Kidney epithelial cell (primary cell): ENCODE measurements at regions not wholly inside any gene's neighbourhood (a gene's known extent, or its start where the extent isn't known, plus 50 kb on each side); places are given as distances from the start of the nearest gene placed in this dataset.

ENCODE experiments used
- DNase-seq: peaks from one replicate; pipeline ENCODE4 v3.0.0-alpha.2; 2010; ENCODE audit warnings: low read depth
- H3K27me3 ChIP-seq: 2 replicates; pipeline ENCODE4 v1.6.0; 2011; ENCODE audit warnings: low read length; ENCODE audit not compliant: control insufficient read depth, insufficient read depth
- H3K36me3 ChIP-seq: 2 replicates; pipeline ENCODE4 v1.5.1; 2011; ENCODE audit warnings: low read length; ENCODE audit not compliant: control insufficient read depth, insufficient read depth
- H3K4me3 ChIP-seq: 2 replicates; pipeline ENCODE4 v1.5.1; 2011; ENCODE audit warnings: low read depth, mild to moderate bottlenecking, control low read depth, low read length
- TF ChIP-seq, protein P1 (sequence below): IDR thresholded peaks from 2 replicates; pipeline ENCODE4 v1.5.1; 2011; ENCODE audit warnings: mild to moderate bottlenecking, moderate library complexity, low read length, control low read depth, inconsistent platforms; ENCODE audit not compliant: insufficient read depth, poor library complexity, severe bottlenecking

- no peak overlapping the region for H3K4me3 ChIP-seq
- no peaks in the 10 kb centered on the region for H3K36me3 ChIP-seq
- peaks cover 4% of the 10 kb centered on the region for H3K27me3 ChIP-seq
- DNase-seq: no peak
- TF ChIP-seq, protein P1, sequence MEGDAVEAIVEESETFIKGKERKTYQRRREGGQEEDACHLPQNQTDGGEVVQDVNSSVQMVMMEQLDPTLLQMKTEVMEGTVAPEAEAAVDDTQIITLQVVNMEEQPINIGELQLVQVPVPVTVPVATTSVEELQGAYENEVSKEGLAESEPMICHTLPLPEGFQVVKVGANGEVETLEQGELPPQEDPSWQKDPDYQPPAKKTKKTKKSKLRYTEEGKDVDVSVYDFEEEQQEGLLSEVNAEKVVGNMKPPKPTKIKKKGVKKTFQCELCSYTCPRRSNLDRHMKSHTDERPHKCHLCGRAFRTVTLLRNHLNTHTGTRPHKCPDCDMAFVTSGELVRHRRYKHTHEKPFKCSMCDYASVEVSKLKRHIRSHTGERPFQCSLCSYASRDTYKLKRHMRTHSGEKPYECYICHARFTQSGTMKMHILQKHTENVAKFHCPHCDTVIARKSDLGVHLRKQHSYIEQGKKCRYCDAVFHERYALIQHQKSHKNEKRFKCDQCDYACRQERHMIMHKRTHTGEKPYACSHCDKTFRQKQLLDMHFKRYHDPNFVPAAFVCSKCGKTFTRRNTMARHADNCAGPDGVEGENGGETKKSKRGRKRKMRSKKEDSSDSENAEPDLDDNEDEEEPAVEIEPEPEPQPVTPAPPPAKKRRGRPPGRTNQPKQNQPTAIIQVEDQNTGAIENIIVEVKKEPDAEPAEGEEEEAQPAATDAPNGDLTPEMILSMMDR: no peak
Observed at GRCh38 chr4:84420608-84421007, 78.5 kb downstream of the NKX6-1 start.

GRCh38 chr4:84419201-84419600, 79.9 kb downstream of the NKX6-1 start:
- Histone ChIP-seq H3K27me3 (peaks cover 4% of the 10 kb centered on the region), H3K4me3 (no peak overlapping the region), H3K36me3 (no peaks in the 10 kb centered on the region)
- TF ChIP-seq, protein P1: no peak
- DNase-seq: no peak

GRCh38 chr4:84417997-84418709, 80.9 kb downstream of the NKX6-1 start:
- DNase-seq: no peak
- Histone ChIP-seq H3K36me3 (no peaks in the 10 kb centered on the region), H3K4me3 (no peak overlapping the region), H3K27me3 (peaks cover 4% of the 10 kb centered on the region)
- TF ChIP-seq, protein P1: no peak

DNA sequence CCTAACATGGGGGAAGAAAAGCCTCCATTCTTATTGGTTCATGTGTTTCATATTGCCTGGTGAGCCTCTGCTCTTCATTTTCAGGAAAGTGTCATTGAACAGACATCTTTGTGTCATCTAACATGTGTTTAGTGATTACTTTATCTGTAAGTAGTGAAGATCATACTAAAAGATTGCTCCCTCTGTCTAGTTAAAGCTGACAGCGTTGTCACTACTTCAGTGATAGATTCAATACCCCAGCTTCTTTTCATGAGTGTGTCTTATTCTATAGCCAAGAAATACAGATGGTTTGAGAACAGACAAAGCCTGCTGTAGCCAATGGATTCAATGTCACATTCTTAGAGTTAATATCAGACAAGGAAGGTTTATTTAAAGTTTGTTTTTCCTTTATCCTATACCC, 85.1 kb downstream of the NKX6-1 start:
- H3K27me3 ChIP-seq: no peaks in the 10 kb centered on the region
- H3K36me3 ChIP-seq: no peaks in the 10 kb centered on the region
- H3K4me3 ChIP-seq: no peak overlapping the region
- TF ChIP-seq, protein P1: no peak
- DNase-seq: no peak

DNA sequence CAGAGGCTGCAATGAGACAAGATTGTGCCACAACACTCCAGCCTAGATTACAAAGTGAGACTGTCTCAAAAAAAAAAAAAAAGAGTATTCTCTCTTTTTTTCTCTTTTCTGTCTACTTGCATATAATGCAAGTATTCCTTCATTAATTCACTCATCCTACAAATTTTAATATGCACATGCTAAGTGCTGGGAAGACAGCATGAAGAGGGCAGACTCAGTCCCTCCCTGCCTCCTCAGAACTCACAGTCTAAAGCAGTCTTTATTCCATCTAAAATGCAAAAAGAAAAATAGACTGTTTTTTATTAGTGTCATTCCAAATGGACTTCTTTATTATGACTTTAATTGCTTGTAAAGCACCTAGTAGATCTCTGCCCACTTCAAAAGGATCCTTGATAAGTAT, 85.6 kb downstream of the NKX6-1 start:
- H3K4me3 ChIP-seq: no peak overlapping the region
- DNase-seq: no peak
- H3K36me3 ChIP-seq: no peaks in the 10 kb centered on the region
- no peaks in the 10 kb centered on the region for H3K27me3 ChIP-seq
- TF ChIP-seq, protein P1: no peak

- H3K27me3 ChIP-seq: no peaks in the 10 kb centered on the region
- H3K4me3 ChIP-seq: no peak overlapping the region
- no peaks in the 10 kb centered on the region for H3K36me3 ChIP-seq
- no peak for DNase-seq
- TF ChIP-seq, protein P1: no peak
Observed at GRCh38 chr4:84412062-84412461, 87.0 kb downstream of the NKX6-1 start.
